ENCODE measurements at regions not wholly inside any gene's neighbourhood (a gene's known extent, or its start where the extent isn't known, plus 50 kb on each side); places are given as distances from the start of the nearest gene placed in this dataset.

DNA sequence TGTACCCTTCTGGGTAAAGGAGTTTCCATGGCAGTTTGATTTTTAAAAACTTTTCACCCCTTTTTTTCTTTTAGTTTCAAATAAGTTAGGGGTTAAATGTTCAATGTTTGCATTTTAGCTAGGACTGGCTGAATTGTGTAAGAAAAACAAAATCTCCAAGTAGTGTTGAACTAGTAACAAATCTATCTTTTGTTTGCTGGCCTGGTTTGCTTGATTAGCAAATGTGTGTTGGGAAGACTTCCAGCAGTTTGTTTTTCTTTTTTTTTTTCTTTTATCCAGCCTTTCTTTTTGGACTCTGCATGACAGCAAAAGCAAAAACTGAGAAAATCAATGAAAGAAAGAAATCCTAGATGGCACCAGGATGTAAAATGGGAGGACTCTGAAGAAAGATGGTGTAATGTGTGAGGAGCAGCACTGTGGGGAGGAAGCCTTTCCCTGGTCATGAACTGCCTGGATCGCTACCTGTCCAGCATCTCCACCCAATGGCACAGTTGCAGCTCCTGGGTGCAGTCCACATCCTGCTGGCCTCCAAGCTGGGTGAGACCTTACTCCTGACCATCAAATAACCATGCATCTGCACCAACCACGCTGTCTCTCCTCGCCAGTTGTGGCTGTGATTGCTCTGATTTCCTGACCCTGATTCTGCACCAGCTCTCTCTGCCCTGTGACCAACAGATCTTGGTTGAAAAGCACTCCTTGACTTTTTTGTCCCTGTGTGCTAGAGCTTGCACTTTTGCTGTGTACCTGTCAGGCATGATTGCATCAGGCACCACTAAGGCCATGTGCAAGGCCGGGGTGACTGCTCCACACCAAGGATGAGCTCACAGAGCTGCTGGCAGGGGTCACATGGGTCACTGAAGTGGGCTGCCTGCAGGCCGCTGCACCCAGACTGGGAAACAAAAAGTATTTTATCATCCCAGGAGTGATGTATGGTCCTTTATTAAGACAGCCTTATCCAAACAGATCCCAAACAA lies 71.2 kb upstream of the ZNF236 start:
- H3K27me3 ChIP-seq (ENCODE audit: control insufficient read depth in 1 of 2, insufficient read depth in 2 of 2, low read length in 2 of 2) = no peaks in the 10 kb centered on the region
- H3K27ac ChIP-seq (ENCODE audit: low read length) = no peak overlapping the region
- no peak overlapping the region for H3K4me3 ChIP-seq (ENCODE audit: low read length in 2 of 2)
- H3K4me1 ChIP-seq (ENCODE audit: control insufficient read depth, insufficient read depth, low read length) = no peaks in the 10 kb centered on the region
- H3K36me3 ChIP-seq (ENCODE audit: control insufficient read depth in 2 of 2, insufficient read depth in 2 of 2, low read length in 2 of 2) = no peaks in the 10 kb centered on the region
- H3K9ac ChIP-seq (ENCODE audit: low read length in 2 of 2) = no peak overlapping the region
- peaks cover 0 to 11% of the 10 kb centered on the region in 2 donors for H3K9me3 ChIP-seq (ENCODE audit: control insufficient read depth in 2 of 2, low read length in 2 of 2)

DNA sequence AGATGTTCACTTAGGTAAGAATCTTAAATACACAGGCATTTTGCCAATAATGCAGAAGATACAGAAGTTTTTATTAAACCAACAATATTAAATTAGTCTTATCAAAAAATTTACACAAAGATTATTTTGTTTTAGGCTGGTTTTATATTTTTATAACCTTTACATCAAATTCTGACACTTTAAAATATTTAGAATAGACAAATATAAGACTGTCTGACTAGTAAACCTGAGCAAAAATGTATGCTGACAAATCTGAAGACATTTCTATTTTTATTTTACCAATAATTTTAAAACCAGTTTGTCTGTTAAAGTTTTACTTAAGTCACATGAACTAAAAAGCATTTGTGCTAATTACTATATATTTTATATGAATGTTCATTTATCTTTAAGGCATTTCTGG lies 72.1 kb upstream of the ZNF236 start:
- H3K27ac ChIP-seq (ENCODE audit: low read length) = no peak overlapping the region
- H3K9me3 ChIP-seq (ENCODE audit: control insufficient read depth in 2 of 2, low read length in 2 of 2) = peaks cover 0 to 11% of the 10 kb centered on the region in 2 donors
- H3K9ac ChIP-seq (ENCODE audit: low read length in 2 of 2) = no peak overlapping the region
- no peaks in the 10 kb centered on the region for H3K4me1 ChIP-seq (ENCODE audit: control insufficient read depth, insufficient read depth, low read length)
- H3K4me3 ChIP-seq (ENCODE audit: low read length in 2 of 2) = no peak overlapping the region
- no peaks in the 10 kb centered on the region for H3K36me3 ChIP-seq (ENCODE audit: control insufficient read depth in 2 of 2, insufficient read depth in 2 of 2, low read length in 2 of 2)
- no peaks in the 10 kb centered on the region for H3K27me3 ChIP-seq (ENCODE audit: control insufficient read depth in 1 of 2, insufficient read depth in 2 of 2, low read length in 2 of 2)

DNA sequence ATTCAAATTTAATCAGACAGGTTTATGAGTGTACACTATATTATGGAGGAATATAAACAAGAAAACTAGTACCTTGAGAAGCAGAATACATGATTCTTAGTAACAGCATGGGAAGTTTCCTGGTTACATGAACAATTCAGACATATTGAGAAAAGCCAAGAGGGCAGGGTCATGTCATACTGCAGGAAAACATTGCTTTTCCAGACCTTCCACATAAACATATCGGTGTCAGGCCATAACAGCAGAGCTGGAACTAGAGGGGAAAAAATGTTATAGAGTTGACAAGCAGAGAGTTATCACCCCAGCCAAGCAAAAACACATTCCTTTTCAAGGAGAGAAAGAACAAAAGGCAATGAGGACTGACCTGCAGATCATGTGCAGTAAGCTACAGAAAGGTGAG lies 74.7 kb upstream of the ZNF236 start:
- Histone ChIP-seq H3K4me1 (ENCODE audit: control insufficient read depth, insufficient read depth, low read length) (no peaks in the 10 kb centered on the region), H3K27me3 (ENCODE audit: control insufficient read depth in 1 of 2, insufficient read depth in 2 of 2, low read length in 2 of 2) (no peaks in the 10 kb centered on the region), H3K27ac (ENCODE audit: low read length) (no peak overlapping the region), H3K36me3 (ENCODE audit: control insufficient read depth in 2 of 2, insufficient read depth in 2 of 2, low read length in 2 of 2) (no peaks in the 10 kb centered on the region), H3K9ac (ENCODE audit: low read length in 2 of 2) (no peak overlapping the region), H3K9me3 (ENCODE audit: control insufficient read depth in 2 of 2, low read length in 2 of 2) (peaks cover 0 to 11% of the 10 kb centered on the region in 2 donors), H3K4me3 (ENCODE audit: low read length in 2 of 2) (no peak overlapping the region)

DNA sequence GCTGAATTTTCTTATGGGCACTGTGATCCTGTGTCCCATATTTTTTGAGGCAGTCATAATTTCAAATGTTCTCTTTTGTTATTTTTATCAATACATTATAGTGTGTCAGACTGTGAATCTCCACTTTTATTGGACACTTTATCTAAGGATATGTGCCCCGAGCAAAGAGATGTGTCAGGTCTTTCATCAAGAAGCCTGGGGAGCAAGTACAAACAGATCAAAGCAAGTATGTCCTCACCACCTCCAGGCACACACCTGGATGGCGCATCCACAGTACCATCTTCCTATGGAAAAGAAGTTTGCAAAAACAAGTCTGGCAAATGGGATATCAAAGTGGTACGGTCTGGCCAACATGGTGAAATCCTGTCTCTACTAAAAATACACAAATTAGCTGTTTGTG lies 81.0 kb upstream of the ZNF236 start:
- Histone ChIP-seq H3K4me1 (ENCODE audit: control insufficient read depth, insufficient read depth, low read length) (peaks cover 6% of the 10 kb centered on the region), H3K4me3 (ENCODE audit: low read length in 2 of 2) (no peak overlapping the region), H3K27me3 (ENCODE audit: control insufficient read depth in 1 of 2, insufficient read depth in 2 of 2, low read length in 2 of 2) (no peaks in the 10 kb centered on the region), H3K27ac (ENCODE audit: low read length) (no peak overlapping the region), H3K36me3 (ENCODE audit: control insufficient read depth in 2 of 2, insufficient read depth in 2 of 2, low read length in 2 of 2) (no peaks in the 10 kb centered on the region), H3K9ac (ENCODE audit: low read length in 2 of 2) (no peak overlapping the region), H3K9me3 (ENCODE audit: control insufficient read depth in 2 of 2, low read length in 2 of 2) (no peaks in the 10 kb centered on the region)

DNA sequence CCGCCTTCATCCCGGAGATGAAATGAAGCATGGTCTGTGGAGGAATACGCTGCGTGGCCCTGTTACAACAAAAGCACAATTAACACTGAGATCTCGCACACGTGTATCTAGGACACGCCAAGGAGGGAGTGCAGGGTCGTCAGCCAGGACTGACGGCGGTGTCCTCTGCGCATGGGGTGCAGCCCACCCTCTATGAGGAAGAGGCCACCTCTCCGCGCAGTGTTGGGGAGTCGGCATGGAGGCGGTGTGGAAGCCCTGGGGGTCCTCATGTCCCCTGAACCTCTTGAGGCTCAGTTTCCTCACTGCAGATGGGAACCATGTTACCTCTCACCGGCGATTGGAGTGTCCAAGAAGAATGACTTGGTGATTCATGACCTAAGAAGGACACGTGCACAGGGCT lies 86.0 kb upstream of the ZNF236 start:
- H3K27ac ChIP-seq (ENCODE audit: low read length) = no peak overlapping the region
- no peaks in the 10 kb centered on the region for H3K9me3 ChIP-seq (ENCODE audit: control insufficient read depth in 2 of 2, low read length in 2 of 2)
- H3K27me3 ChIP-seq (ENCODE audit: control insufficient read depth in 1 of 2, insufficient read depth in 2 of 2, low read length in 2 of 2) = no peaks in the 10 kb centered on the region
- no peak overlapping the region for H3K9ac ChIP-seq (ENCODE audit: low read length in 2 of 2)
- H3K4me3 ChIP-seq (ENCODE audit: low read length in 2 of 2) = no peak overlapping the region
- peaks cover 6% of the 10 kb centered on the region for H3K4me1 ChIP-seq (ENCODE audit: control insufficient read depth, insufficient read depth, low read length)
- no peaks in the 10 kb centered on the region for H3K36me3 ChIP-seq (ENCODE audit: control insufficient read depth in 2 of 2, insufficient read depth in 2 of 2, low read length in 2 of 2)

DNA sequence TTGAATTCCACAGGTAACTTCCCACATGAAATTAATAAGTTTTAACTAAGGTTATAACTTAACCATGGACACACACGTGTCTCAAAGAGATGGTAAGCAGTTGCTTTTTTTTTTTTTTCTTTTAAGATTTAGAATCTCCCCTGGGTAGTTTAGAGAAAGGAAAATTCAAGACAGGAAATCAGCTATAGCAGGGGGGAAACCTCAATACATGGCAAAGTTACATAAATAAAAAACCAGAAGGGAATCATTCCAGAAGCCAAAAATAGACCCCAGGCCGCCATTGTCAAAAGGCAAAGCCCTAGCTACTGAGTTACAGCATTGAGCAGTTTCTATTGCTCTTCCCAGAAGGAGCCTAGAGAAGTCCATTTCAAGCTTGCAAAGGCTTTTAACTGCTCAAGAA lies 91.5 kb upstream of the ZNF236 start:
- Histone ChIP-seq H3K27me3 (ENCODE audit: control insufficient read depth in 1 of 2, insufficient read depth in 2 of 2, low read length in 2 of 2) (no peaks in the 10 kb centered on the region), H3K4me1 (ENCODE audit: control insufficient read depth, insufficient read depth, low read length) (no peaks in the 10 kb centered on the region), H3K9me3 (ENCODE audit: control insufficient read depth in 2 of 2, low read length in 2 of 2) (no peaks in the 10 kb centered on the region), H3K36me3 (ENCODE audit: control insufficient read depth in 2 of 2, insufficient read depth in 2 of 2, low read length in 2 of 2) (no peaks in the 10 kb centered on the region), H3K27ac (ENCODE audit: low read length) (no peak overlapping the region), H3K9ac (ENCODE audit: low read length in 2 of 2) (no peak overlapping the region), H3K4me3 (ENCODE audit: low read length in 2 of 2) (no peak overlapping the region)

DNA sequence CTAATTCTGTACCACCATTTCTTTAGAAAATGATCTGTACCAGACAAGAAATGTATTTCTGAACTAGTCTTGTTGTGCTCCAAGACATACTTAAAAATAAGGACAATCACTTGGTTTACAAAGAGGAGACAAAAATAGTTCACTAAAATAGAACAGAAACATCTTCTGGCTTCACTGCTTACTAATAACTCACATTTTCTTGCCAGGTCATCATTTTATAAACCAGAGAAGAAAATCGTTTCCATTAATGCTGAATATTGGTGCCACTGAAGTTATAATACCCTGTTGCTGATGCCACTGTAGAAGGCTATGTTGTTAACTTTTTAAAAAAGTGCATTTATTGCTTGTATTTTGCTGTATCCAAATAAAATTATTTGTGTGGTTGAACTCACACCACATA lies 94.8 kb upstream of the ZNF236 start:
- Histone ChIP-seq H3K4me1 (ENCODE audit: control insufficient read depth, insufficient read depth, low read length) (no peaks in the 10 kb centered on the region), H3K9ac (ENCODE audit: low read length in 2 of 2) (no peak overlapping the region), H3K4me3 (ENCODE audit: low read length in 2 of 2) (no peak overlapping the region), H3K27me3 (ENCODE audit: control insufficient read depth in 1 of 2, insufficient read depth in 2 of 2, low read length in 2 of 2) (no peaks in the 10 kb centered on the region), H3K9me3 (ENCODE audit: control insufficient read depth in 2 of 2, low read length in 2 of 2) (no peaks in the 10 kb centered on the region), H3K27ac (ENCODE audit: low read length) (no peak overlapping the region), H3K36me3 (ENCODE audit: control insufficient read depth in 2 of 2, insufficient read depth in 2 of 2, low read length in 2 of 2) (no peaks in the 10 kb centered on the region)

DNA sequence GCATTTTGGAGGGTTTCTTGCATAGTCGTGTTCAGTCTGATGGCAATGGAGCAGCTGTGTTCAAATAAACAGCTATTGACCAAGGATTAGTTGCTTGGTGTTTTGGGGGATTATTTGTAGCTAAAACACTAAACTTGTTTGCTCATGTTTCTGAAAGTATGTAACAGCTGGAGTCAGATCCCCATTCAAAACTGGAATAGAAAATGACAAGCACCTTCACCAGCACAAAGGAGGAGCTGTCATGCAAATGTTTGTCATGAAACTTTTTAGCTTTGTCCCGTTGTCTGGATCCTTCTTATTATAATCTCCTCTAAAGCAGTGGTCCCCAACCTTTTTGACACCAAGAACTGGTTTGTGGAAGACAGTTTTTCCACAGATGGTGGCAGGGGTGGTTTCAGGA lies 96.9 kb upstream of the ZNF236 start:
- no peak overlapping the region for H3K27ac ChIP-seq (ENCODE audit: low read length)
- H3K4me3 ChIP-seq (ENCODE audit: low read length in 2 of 2) = no peak overlapping the region
- H3K9me3 ChIP-seq (ENCODE audit: control insufficient read depth in 2 of 2, low read length in 2 of 2) = no peaks in the 10 kb centered on the region
- no peaks in the 10 kb centered on the region for H3K4me1 ChIP-seq (ENCODE audit: control insufficient read depth, insufficient read depth, low read length)
- H3K36me3 ChIP-seq (ENCODE audit: control insufficient read depth in 2 of 2, insufficient read depth in 2 of 2, low read length in 2 of 2) = no peaks in the 10 kb centered on the region
- H3K9ac ChIP-seq (ENCODE audit: low read length in 2 of 2) = no peak overlapping the region
- H3K27me3 ChIP-seq (ENCODE audit: control insufficient read depth in 1 of 2, insufficient read depth in 2 of 2, low read length in 2 of 2) = no peaks in the 10 kb centered on the region

DNA sequence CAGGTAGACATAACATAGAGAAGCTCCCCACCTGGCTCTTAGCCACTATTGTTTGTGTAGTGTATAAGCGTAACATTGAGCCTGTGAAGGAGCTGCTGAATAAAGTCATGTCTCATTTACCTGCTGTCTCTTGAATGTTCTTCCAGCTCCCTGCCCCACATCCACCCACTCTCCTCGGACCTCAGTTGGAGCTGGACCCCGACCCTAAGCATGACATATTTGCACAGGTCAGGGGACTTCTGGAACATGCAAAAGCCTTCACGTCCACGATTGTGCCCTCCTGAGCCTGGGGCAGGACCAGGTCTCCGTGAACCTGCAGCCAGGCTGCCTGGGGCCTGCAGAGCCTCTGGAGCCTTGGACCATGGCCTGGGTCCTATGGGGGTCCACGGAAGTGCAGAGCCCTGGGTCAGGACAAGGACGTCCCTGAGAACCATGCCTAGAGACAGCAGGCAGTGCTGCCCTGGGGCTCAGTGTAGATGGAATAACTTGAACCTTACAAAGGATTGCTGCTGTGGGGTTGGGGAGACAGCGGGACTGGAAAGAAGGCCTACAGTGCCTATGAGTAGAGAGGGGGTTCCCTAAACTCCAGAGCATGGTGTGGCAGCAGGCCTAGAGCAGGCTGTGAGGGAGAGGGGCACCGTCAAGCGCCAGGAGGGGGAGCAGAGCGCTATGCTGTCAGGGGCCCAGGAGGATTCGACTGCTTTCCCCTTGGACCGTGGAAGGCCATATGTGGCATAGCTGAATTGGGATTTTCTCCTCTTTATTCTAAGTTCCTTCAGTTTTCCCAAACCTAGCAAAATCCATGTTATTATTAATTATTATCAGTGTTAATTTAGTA lies 99.9 kb upstream of the ZNF236 start:
- no peaks in the 10 kb centered on the region for H3K9me3 ChIP-seq (ENCODE audit: control insufficient read depth in 2 of 2, low read length in 2 of 2)
- H3K27ac ChIP-seq (ENCODE audit: low read length) = no peak overlapping the region
- no peaks in the 10 kb centered on the region for H3K36me3 ChIP-seq (ENCODE audit: control insufficient read depth in 2 of 2, insufficient read depth in 2 of 2, low read length in 2 of 2)
- H3K4me3 ChIP-seq (ENCODE audit: low read length in 2 of 2) = no peak overlapping the region
- no peaks in the 10 kb centered on the region for H3K27me3 ChIP-seq (ENCODE audit: control insufficient read depth in 1 of 2, insufficient read depth in 2 of 2, low read length in 2 of 2)
- no peak overlapping the region for H3K9ac ChIP-seq (ENCODE audit: low read length in 2 of 2)
- no peaks in the 10 kb centered on the region for H3K4me1 ChIP-seq (ENCODE audit: control insufficient read depth, insufficient read depth, low read length)

DNA sequence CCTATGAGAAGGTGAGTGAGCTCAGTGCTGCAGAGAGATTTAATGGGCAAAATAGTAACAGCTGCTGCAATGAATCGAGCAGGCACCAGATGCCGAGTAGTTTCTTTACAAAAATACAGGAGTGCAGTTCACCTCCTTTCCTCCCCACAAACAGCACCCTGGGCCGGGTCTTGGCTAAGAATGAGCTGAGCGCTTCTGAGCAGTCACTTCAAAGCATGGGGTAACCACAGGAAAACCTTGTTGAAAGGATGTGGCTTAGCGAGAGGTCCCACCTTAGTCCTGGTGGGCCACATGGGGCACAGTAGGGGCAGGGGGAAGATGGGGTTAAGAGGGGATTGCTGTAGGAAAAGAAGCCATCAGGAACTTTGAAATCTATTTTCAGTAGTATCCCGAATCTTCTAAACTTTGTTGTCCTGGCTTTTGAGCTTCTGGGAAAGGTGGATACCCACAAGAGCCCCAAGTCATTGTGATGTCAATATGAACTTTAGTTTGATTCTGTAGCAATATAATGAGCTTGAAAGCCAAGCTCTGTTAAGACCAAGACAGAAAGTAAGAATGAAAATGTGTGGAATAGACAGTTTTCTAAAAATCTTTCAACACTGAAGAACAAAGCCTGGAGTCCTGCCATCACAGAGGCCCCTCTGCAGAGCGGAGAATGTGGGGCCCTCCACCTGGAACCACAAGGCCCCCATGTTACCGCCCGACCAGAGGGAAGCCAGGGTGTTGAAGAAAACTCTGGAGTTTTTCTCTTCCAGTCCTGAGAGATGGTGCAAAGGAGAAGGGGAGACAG lies 101.0 kb upstream of the ZNF236 start:
- H3K27me3 ChIP-seq (ENCODE audit: control insufficient read depth in 1 of 2, insufficient read depth in 2 of 2, low read length in 2 of 2) = no peaks in the 10 kb centered on the region
- no peak overlapping the region for H3K9ac ChIP-seq (ENCODE audit: low read length in 2 of 2)
- H3K4me3 ChIP-seq (ENCODE audit: low read length in 2 of 2) = no peak overlapping the region
- no peaks in the 10 kb centered on the region for H3K9me3 ChIP-seq (ENCODE audit: control insufficient read depth in 2 of 2, low read length in 2 of 2)
- no peaks in the 10 kb centered on the region for H3K36me3 ChIP-seq (ENCODE audit: control insufficient read depth in 2 of 2, insufficient read depth in 2 of 2, low read length in 2 of 2)
- no peak overlapping the region for H3K27ac ChIP-seq (ENCODE audit: low read length)
- H3K4me1 ChIP-seq (ENCODE audit: control insufficient read depth, insufficient read depth, low read length) = no peaks in the 10 kb centered on the region
